Hepatic stellate cell (primary cell): ENCODE measurements at regions not wholly inside any gene's neighbourhood (a gene's known extent, or its start where the extent isn't known, plus 50 kb on each side); places are given as distances from the start of the nearest gene placed in this dataset.

Source experiments
- DNase-seq: peaks from one replicate; pipeline ENCODE4 v3.0.0; 2011; ENCODE audit warnings: low spot score

DNA sequence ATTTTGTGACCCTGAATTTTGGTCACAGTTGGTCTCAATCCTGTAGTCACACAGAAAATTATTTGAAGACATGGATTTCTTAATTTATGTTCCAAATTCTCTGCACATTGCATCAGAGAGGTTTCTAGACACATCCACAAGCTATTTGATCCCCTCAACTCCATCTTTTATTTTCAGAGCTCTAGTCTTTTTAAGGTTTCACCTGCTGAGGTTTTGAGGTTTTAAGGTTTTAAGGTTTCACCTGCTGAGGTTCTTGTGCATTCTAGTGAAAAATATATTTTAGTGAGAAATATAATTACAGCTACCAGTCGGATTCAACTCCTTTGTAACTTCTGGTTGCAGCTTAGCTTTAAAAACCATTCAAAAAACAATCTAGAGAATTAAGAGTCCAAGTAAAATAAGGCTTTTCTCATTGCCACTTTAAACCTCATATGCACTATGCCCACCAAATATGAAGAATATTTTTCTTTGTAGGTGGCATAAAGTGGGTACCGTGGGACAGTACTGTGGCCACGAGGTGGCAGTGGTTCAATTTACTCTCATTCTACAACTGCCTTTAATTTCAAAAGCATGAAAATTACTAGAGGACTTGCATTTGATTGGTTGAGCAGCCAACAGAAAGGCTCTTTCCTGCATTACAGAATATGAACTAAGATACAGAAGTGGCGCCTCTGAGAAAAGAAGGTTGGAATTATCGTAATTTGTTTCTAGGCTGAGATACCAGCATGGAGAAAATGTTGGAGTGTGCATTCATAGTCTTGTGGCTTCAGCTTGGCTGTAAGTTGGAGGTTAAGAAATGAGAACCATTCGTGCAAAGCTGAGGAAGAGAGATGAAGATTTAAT is 366.5 kb upstream of the OR4E1 start:
- DNase-seq = no peak

DNA sequence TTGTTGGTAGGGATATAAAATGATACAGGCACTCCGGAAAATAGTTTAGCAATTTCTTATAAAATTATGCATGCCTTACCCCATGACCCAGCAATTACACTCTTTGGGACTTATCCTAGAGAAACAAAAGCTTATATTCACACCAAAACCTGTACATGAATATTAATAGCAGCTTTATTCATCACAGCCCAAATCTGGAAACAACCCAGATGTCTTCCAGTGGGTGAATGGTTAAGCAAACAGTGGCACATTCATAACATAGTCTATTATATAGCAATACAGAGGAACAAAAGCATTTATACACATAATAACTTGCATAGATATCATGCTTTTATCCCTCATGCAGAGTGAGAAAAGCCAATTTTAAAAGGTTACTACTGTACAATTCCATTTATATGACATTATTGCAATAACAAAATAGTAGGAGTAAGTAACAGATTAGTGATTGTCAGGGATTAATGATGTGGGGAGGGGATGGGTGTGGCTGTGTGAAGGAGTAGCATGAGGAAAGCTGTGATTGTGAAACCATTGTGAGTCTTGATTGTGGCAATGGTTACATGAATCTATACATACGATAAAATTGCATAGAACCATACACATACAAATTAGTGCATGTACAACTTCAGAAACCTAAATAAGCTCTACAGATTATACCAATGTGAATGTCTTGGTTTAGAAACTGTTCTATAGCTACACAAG is 363.1 kb upstream of the OR4E1 start:
- DNase-seq = no peak

GRCh38 chr14:22026527-22026926 is 352.9 kb upstream of the OR4E1 start:
- DNase-seq = no peak

- DNase-seq = no peak
These were observed 352.3 kb upstream of the OR4E1 start for GRCh38 chr14:22025879-22026278.

- DNase-seq = no peak
These were observed 350.5 kb upstream of the OR4E1 start for GRCh38 chr14:22024137-22024536.

DNA sequence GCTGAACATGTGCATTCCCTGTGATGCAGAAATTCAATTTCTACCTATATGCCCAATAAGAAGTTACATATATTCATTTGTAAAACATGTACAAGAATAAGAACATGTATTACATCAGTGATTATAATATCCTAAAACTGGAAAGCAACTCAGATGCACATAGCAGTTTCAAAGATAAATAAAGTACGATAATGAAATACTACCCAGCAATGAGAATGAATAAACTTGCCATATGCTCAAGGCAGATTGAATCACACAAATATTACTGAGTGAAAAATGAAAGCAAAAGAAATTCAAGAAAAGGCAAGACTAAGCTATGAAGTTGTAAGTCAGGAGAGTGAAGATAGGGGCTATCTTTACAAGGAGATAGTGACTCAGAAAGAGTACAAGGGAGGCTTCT is 345.3 kb upstream of the OR4E1 start:
- DNase-seq = no peak

GRCh38 chr14:22012452-22012851 is 338.8 kb upstream of the OR4E1 start:
- no peak for DNase-seq

- DNase-seq = no peak
These were observed 337.6 kb upstream of the OR4E1 start for GRCh38 chr14:22011253-22011642.

GRCh38 chr14:22010545-22011252 is 337.1 kb upstream of the OR4E1 start:
- no peak for DNase-seq

DNA sequence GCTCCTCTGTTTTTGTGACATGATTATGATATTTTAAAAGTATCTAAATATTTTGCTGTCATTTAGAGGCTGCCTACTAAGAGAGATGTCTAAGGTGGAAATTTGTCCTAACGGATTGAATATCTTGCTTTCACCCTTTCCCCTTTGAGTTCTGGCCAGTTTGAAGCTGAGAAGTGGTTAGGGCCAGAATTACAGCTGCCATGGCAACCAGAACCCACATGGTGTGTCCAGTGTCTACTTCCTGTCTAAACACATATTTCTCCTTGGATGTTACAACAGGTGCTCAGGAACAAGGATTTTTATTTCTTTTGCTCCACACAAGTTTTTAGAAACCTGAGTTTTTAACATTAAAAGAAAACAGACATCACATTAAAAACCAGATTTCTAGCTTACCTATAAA is 335.1 kb upstream of the OR4E1 start:
- DNase-seq = no peak

DNA sequence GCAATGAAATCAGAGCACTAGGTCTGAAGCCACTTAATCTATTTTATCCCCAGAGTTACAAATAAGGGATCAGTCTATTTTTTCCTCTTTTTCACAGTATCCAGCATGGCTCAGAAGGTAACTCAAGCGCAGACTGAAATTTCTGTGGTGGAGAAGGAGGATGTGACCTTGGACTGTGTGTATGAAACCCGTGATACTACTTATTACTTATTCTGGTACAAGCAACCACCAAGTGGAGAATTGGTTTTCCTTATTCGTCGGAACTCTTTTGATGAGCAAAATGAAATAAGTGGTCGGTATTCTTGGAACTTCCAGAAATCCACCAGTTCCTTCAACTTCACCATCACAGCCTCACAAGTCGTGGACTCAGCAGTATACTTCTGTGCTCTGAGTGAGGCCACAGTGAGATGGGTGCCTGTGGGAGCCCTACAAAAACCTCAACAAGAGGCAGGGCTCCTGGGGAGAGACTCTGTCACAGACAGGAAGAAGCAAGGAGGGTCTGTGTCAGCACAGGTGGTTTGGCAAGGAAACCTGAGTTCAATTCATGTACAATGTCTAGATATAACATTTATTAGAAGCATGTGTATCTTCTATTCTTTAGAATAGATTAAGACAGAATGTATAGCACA is 334.3 kb upstream of the OR4E1 start:
- no peak for DNase-seq

- DNase-seq = no peak
These were observed 333.7 kb upstream of the OR4E1 start for GRCh38 chr14:22007363-22007762.

- DNase-seq = no peak
These were observed 329.8 kb upstream of the OR4E1 start for GRCh38 chr14:22003461-22003860.

DNA sequence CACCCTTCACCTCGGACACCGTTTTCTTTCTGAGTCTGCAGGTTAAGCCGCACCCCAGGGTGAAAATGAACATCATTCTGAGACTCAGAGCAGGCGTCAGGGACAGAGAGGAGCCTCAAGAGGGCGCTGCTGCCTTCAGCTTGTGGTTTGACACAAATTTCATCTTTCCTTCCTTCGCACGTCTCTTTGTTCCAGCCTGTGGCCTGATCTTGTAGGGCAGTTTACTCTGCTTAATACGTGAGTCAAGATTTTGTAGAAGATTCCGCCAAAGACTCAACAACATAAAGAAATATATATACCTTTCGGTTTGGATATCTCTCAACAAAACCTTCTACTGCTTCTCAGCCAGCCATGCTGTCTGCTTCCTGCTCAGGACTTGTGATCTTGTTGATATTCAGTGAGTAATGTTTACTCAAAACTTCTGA is 329.3 kb upstream of the OR4E1 start:
- no peak for DNase-seq

DNA sequence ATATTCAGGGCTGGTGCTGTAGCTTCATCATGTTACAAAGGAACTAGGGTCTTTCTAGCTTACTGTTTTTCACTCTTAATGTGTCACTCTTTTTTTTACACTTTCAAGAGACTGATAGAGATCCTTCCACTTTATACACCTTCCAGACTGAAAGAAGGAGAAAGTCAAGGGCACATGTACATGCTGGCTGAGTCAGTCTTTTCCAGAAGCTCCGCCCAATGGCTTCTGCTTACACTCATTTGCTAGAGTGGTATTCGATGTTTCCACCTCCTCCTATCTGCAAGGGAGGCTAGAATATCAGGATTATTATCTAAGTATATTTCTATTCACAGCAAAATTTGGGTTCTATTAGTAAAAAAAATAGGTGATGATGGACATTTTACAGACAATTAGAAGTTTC is 325.8 kb upstream of the OR4E1 start:
- DNase-seq = no peak

DNA sequence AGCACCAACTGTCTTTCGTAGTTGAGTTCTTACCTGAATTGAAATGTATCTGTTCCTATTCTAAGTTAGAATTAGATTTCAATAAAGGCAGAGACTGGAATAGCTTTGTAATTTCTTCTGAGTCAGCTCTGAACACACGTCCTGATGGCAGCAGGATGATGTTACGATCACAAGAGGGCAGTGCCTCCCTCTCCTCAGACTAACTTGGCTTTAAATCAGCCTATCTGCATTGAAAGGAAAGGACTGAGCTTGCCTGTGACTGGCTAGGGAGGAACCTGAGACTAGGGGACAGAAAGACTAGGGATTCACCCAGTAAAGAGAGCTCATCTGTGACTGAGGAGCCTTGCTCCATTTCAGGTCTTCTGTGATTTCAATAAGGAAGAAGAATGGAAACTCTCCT is 323.7 kb upstream of the OR4E1 start:
- DNase-seq = no peak

GRCh38 chr14:21995332-21995731 is 321.7 kb upstream of the OR4E1 start:
- no peak for DNase-seq

- DNase-seq = no peak
These were observed 320.2 kb upstream of the OR4E1 start for GRCh38 chr14:21993837-21994236.

DNA sequence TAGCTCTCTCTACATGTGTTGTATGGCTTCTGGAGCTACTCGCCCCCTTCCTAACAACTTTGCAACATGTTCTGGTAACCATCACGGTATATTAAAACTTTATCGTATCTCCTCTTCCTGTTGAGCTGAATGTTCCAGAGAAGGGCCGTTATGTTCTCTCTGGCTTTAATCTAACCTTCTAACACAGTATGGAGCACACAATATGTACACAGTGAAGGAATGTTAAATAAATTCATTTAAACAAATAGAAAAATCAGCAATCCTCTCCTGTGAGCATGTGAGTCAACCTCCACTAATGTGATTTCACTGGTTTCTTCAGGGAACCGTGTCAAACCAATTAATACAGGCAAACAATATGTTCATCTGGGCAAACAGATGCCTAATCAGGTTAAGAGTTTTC is 319.5 kb upstream of the OR4E1 start:
- DNase-seq = no peak

GRCh38 chr14:21991130-21991529 is 317.5 kb upstream of the OR4E1 start:
- no peak for DNase-seq

DNA sequence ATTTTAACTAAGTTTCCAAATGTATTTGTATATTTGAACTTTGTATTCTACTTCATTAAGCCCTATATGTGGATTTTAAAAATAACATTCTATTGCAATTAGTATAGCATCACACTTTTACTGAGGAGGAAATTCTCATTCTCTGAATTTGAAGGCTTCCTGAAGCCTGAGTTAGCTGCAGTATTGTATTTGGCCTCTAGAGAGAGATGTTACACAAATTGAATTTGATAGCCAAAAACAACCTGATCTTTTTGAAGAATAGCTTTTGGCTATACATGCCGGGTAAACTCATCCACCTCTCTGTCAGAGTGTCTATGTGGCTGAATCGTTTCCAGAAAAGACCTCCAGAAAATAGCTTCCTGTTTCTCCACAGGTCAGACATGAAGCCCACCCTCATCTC is 316.5 kb upstream of the OR4E1 start:
- no peak for DNase-seq

- no peak for DNase-seq
These were observed 315.5 kb upstream of the OR4E1 start for GRCh38 chr14:21989090-21989489.

- no peak for DNase-seq
These were observed 314.8 kb upstream of the OR4E1 start for GRCh38 chr14:21988413-21988812.
